Gastrocnemius medialis (tissue), 4 donors: ENCODE measurements at regions not wholly inside any gene's neighbourhood (a gene's known extent, or its start where the extent isn't known, plus 50 kb on each side); places are given as distances from the start of the nearest gene placed in this dataset.

Experiments
- POLR2A ChIP-seq, 2 donors: fragments of 450-650 bp; IDR thresholded peaks; one replicate each; pipeline ENCODE4 v1.6.1; 2017; ENCODE audit warnings: antibody characterized with exemption in 2 of 2, mild to moderate bottlenecking in 2 of 2, moderate library complexity in 2 of 2
- TF ChIP-seq, protein P1 (sequence below), 5 experiments: fragments of 450-650 bp in 3 of 5; fragments of 200-600 bp in 2 of 5; sonication (generic) in 2 of 5; IDR thresholded peaks in 4 of 5; conservative IDR thresholded peaks in 1 of 5; 1 replicate in 4 of 5; 2 replicates in 1 of 5; pipeline ENCODE4 v1.5.1; 2016 to 2019; ENCODE audit warnings: antibody characterized with exemption in 5 of 5, mild to moderate bottlenecking in 3 of 5, moderate library complexity in 3 of 5

DNA sequence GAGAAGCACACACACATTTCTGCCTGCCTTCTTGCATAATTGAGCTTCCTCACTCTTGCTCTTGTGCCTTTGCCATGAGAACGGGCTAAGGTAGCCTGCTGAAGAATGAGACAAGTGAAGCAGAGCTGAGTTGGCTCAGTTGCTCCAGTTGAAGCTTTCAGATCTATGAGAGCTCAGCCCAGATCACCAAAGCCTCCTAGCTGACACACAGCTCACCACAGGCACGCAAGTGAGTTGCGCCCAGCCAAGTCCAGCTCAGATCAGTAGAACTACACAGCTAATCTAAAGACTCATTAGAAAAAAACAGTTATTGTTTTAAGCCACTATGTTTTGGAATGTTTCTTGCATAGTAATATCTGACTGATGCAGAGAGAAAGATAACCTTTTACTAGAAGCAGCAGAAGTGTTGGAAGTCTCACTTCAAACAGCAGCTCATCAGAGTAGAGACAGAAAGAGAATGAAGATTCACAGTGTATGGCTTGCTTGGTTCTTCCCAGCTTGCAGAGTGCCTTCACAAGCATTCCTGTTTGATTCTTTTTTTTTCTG, 362.4 kb downstream of the MID1IP1 start:
- TF ChIP-seq, protein P1, sequence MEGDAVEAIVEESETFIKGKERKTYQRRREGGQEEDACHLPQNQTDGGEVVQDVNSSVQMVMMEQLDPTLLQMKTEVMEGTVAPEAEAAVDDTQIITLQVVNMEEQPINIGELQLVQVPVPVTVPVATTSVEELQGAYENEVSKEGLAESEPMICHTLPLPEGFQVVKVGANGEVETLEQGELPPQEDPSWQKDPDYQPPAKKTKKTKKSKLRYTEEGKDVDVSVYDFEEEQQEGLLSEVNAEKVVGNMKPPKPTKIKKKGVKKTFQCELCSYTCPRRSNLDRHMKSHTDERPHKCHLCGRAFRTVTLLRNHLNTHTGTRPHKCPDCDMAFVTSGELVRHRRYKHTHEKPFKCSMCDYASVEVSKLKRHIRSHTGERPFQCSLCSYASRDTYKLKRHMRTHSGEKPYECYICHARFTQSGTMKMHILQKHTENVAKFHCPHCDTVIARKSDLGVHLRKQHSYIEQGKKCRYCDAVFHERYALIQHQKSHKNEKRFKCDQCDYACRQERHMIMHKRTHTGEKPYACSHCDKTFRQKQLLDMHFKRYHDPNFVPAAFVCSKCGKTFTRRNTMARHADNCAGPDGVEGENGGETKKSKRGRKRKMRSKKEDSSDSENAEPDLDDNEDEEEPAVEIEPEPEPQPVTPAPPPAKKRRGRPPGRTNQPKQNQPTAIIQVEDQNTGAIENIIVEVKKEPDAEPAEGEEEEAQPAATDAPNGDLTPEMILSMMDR (IDR thresholded peaks at IDR 0.05 in 4 of 5, conservative IDR thresholded peaks at IDR 0.05 in 1 of 5) = no peak
- TF ChIP-seq POLR2A (IDR thresholded peaks at IDR 0.05) = no peak
